Inflammatory macrophage (primary cell): ENCODE measurements at regions not wholly inside any gene's neighbourhood (a gene's known extent, or its start where the extent isn't known, plus 50 kb on each side); places are given as distances from the start of the nearest gene placed in this dataset.

Source experiments
- DNase-seq, 2 donors: peaks; one replicate each; pipeline ENCODE4 v3.0.0-alpha.2; 2020 to 2022

GRCh38 chr1:88021529-88021928, 662.5 kb upstream of the PKN2 start:
- no peak for DNase-seq

DNA sequence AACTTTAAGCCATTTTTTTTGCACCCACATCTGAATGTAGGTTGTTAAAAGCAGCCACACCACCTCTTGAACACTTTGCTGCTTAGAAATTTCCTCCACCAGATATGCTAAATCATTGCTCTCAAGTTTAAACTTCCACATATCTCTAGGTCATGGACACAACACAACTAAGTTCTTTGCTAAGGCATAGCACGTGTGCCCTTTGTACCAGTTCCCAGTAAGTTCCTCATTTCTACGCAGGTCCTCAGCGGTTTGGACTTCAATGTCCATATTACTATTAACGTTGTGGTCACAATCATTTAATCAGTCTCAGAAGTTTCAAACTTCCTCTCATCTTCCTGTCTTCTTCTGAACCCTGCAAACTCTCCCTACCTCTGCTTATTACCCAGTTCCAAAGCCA, 661.6 kb upstream of the PKN2 start:
- DNase-seq = peak; percentile 29 to 31

GRCh38 chr1:88029142-88029541, 654.9 kb upstream of the PKN2 start:
- DNase-seq = no peak

- DNase-seq = no peak
These were observed 654.2 kb upstream of the PKN2 start for GRCh38 chr1:88029899-88030298.

DNA sequence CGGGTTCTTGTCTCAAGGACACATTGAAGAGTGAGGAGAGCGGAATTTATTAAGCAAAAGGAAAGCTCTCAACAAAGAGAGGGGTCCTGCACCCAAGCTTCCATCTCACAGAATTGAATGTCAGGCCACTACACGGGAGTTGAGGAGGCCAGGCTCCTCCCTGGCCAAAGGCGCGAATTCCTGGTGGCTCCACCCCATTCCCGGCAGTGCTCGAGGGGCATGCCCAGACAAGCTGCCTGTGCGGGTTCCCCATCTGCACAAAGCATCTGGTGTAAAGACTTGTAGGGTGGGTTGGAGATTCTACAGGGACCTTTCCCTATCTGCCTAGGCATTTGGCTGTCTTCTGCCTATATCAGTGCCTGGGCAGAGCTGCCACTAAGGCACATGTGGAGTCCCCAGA, 648.5 kb upstream of the PKN2 start:
- no peak for DNase-seq

GRCh38 chr1:88036345-88037014, 647.6 kb upstream of the PKN2 start:
- no peak for DNase-seq

DNA sequence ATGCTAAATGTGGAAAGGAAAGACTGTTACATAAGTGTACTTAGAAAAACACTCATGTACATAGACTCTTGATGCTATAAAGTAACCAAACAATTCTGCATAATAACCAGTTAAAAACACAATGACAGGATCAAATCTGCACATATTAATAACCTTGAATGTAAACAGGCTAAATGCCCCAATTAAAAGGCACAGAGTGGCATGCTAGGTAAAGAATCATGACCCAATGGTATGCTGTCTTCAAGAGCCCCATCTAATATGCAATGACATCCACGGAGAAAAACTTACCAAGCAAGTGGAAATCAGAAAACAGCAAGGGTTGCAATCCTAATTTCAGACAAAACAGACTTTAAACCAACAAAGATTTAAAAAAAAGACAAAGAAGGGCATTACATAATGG, 644.8 kb upstream of the PKN2 start:
- no peak for DNase-seq

GRCh38 chr1:88043834-88044233, 640.2 kb upstream of the PKN2 start:
- DNase-seq = no peak

DNA sequence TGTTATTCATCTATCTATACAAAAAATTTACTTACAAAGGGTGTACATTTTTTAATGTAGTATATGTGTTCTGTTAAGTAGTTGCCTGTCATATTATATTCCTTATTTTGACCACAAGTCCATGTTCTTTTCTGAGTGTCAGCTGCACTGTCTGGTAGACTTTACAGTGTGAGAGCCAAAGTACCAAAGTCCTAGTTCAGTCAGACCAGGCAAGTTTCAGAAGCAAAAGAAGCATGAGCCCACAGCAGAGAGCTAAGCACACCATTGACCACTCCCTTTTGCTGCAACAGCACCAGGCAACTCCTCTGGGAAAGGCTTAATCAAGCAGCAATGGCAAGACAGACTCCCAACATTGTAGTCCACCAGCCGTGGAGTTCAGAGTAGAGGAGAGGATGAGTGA, 631.9 kb upstream of the PKN2 start:
- DNase-seq = no peak

DNA sequence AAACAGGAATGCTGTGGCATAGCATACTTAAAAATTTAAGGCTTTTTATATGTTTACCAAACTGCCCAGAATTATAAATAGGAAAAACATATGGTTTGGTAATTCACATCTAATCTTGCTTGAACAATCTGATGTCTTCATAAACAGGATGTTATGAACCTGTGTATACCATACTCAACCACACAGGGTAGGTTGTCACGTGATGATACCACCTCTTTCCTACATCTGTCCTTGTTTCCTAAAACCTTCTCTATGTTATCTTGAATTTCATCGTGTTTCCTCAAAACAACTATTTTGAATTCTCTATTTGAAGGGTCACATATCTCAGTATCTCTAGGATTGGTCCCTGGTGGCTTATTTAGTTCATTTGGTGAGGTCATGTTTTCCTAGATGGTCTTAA, 631.0 kb upstream of the PKN2 start:
- DNase-seq = no peak

DNA sequence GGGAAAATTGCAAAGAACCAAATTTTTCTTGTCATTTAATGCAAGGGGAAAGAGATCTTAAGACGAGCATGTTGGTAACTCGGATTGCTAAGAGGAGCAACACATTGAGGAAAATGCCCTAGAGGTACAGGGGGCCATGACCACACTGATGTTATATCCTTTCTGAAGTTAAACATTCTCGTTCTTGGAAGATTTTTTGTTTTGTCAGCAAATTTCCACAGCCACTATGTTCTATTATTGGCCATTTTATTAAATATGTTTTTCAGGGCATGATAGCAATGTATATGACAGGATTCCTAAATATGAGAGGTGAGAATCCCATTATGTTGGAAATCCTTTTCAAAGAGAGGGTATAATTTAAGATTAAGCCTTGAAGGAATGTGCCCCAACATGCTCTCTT, 627.2 kb upstream of the PKN2 start:
- DNase-seq = no peak

DNA sequence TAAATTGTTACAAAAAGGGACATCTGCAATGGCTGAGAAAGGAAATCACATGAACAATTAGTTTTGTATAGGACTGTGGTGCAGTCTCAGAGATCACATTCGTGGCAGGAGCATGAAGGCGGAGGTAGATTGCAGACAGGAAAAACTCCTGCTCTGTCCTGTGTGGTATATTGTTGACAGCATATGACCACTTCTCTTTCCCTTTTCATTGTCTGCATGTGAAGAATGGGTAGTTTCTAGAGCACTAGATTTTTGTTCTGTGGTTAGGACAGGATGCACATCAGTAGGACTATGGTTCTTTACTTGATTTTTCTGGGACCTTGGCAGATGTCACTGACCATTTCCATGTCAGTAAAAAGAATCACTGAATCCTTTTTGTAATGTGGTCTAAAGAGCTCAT, 625.9 kb upstream of the PKN2 start:
- DNase-seq = no peak

DNA sequence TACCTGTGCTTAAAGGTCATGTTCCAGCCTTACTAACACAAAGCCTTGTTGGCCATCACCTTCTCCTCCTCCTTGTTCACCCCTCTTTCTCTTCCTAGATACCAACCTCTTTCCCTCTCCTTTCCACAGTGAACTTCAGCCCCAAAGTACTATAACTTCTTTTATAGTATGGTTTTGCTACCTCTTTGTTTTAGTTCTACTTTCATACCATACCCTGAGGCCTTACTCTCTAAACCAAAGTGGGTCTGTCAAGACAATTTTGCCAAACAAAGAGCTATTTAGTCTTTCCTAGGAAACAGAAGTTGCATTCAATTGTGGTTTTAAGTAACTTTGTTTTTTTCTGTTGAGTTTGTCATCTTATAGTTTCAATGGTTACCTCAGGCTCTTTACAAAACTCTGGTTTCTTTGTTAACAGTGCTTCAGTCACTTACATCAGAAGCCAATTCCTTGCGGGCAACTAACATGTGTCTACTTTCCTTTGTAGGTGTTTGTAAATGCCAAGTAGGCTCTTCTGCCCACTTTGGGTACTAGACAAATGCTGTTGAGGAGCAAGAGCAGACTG, 623.9 kb upstream of the PKN2 start:
- no peak for DNase-seq

- no peak for DNase-seq
These were observed 623.2 kb upstream of the PKN2 start for GRCh38 chr1:88060750-88061491.

GRCh38 chr1:88061492-88062177, 622.4 kb upstream of the PKN2 start:
- DNase-seq = peak; percentile 18 to 37

- DNase-seq = no peak
These were observed 621.4 kb upstream of the PKN2 start for GRCh38 chr1:88062650-88063153.

DNA sequence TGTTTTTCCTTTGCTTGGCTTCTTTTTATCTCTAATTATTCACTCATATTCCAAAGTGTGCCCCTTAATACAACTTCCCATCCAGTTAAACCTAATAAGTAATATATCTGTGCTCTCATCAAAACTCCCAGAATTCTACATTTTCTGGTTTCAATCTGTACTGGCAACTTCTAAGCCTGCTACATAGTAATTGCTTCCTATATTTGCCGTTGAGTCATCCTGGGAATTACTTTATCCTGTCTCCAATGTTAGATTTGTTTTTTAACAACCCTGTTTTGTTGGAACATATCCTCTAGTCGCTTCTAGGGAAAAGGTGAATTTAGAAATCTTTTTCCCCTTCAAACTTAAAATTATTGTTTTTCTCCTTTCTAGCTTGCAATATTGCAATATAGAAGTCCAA, 620.5 kb upstream of the PKN2 start:
- DNase-seq = no peak

GRCh38 chr1:88068407-88068960, 615.6 kb upstream of the PKN2 start:
- DNase-seq = no peak

DNA sequence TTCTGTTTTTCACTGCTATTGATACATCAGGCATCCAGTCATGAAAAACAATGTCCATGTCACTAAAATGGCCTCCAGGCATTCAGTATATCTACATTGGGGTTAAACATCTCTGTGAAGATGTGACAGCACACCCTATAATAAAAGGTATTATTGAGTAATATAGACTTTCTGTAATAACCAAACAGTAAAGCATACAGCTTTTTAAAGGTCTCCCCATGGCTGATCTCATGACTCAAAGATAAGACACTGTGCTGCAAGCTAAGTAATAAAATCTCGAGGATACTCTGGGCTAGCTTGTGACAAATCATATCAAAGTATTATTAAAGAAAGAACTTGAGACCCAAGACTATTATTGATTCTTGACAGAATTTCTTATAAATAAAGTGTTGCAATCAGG, 613.1 kb upstream of the PKN2 start:
- DNase-seq = no peak

GRCh38 chr1:88074661-88075060, 609.4 kb upstream of the PKN2 start:
- no peak for DNase-seq

GRCh38 chr1:88075813-88076212, 608.3 kb upstream of the PKN2 start:
- no peak for DNase-seq

- DNase-seq = no peak
These were observed 605.0 kb upstream of the PKN2 start for GRCh38 chr1:88079036-88079435.

DNA sequence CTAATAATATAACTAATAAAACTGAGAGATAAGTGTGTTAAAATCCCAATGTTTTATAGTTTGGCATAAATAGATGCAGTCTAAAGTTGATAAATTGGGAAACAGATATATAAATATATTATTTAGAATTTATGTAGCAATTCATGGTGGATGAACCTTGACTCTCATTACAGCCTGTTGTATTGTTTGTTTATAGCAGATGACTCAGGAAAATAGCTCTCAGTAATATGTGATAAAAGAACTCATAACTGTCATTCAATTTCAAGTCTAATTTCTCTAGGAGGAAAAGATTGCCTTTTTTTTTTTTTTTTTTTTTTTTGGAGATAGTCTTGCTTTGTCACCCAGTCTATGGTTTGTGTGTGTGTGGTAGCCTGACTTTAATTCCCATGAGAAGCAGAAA, 603.2 kb upstream of the PKN2 start:
- DNase-seq = no peak
